ENCODE measurements at regions not wholly inside any gene's neighbourhood (a gene's known extent, or its start where the extent isn't known, plus 50 kb on each side); places are given as distances from the start of the nearest gene placed in this dataset.

DNA sequence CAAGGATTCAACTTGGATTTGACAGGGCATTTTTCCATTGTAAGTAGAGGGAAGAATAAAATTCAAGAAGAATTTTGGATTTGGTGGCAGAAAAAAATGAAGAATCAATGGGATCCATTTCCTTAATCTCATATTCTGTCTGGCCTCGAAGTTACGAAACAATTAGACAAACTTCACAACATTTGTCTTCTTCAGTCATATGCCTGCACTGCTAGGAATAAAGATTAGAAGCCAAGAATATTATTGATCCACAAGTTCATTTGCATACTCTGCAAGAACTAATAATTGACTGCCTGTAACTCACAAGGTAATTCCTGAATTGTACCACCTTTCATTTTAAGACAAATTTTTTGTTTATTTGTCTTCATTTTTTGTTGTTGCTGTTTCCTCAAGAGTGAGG is 486.2 kb downstream of the HAO1 start (continued):
- TF ChIP-seq JUNB (IDR thresholded peaks at IDR 0.05) = no peak

- peak; percentile 84 for TF ChIP-seq MAFK (IDR thresholded peaks at IDR 0.05; ENCODE audit: partially characterized antibody)
- no peak for TF ChIP-seq ZC3H11A (IDR thresholded peaks at IDR 0.05)
- WGBS (ENCODE audit: missing lambda C conversion rate) = 34% methylated on average over 3 of the region's 3 CpGs
- CTCF ChIA-PET = no interaction called here
- Histone ChIP-seq H3K9me3 (peaks cover 2% of the 10 kb centered on the region; the same call in 1 of the 3 replicates), H3K4me3 (no peak overlapping the region), H3K4me2 (no peak overlapping the region), H3K4me1 (no peaks in the 10 kb centered on the region), H3K27ac (no peak overlapping the region)
- DNase-seq (ENCODE audit: low read depth in 1 of 2, low spot score in 1 of 2) = no peak
- POLR2A ChIA-PET = no interaction called here
- ATAC-seq = no peak
- FAIRE-seq = no peak
Observed at GRCh38 chr20:7458459-7458858, 481.8 kb downstream of the HAO1 start.

GRCh38 chr20:7459083-7459482 is 481.2 kb downstream of the HAO1 start:
- ATAC-seq = no peak
- TF ChIP-seq EP300 (IDR thresholded peaks at IDR 0.05) (no peak), SREBF2 (IDR thresholded peaks at IDR 0.05) (no peak), RFX5 (IDR thresholded peaks at IDR 0.05) (no peak), HDAC2 (IDR thresholded peaks at IDR 0.05) (no peak), ELK1 (IDR thresholded peaks at IDR 0.05; ENCODE audit: low read depth, low read length) (no peak), EHF (CRISPR knock-in tag; IDR thresholded peaks at IDR 0.05) (no peak), HES2 (IDR thresholded peaks at IDR 0.05) (no peak), KDM1A (IDR thresholded peaks at IDR 0.05; ENCODE audit: low read depth) (no peak), TP53 (CRISPR knock-in tag; IDR thresholded peaks at IDR 0.05) (no peak), POLR2A (IDR thresholded peaks at IDR 0.05; ENCODE audit: low read length) (no peak), CBX8 (IDR thresholded peaks at IDR 0.05) (no peak), JUNB (IDR thresholded peaks at IDR 0.05) (no peak), HOXB13 (CRISPR knock-in tag; IDR thresholded peaks at IDR 0.05; ENCODE audit: low read depth) (no peak), RAD21 (conservative IDR thresholded peaks at IDR 0.05 in 1 of 2, IDR thresholded peaks at IDR 0.05 in 1 of 2) (no peak), CBX2 (IDR thresholded peaks at IDR 0.05; ENCODE audit: borderline replicate concordance, low read depth) (no peak), RARB (CRISPR knock-in tag; IDR thresholded peaks at IDR 0.05) (no peak), REST (IDR thresholded peaks at IDR 0.05) (no peak), NPAS2 (CRISPR knock-in tag; IDR thresholded peaks at IDR 0.05; ENCODE audit: borderline replicate concordance) (no peak), JUN (IDR thresholded peaks at IDR 0.05) (no peak)
- TF ChIP-seq, protein P1, sequence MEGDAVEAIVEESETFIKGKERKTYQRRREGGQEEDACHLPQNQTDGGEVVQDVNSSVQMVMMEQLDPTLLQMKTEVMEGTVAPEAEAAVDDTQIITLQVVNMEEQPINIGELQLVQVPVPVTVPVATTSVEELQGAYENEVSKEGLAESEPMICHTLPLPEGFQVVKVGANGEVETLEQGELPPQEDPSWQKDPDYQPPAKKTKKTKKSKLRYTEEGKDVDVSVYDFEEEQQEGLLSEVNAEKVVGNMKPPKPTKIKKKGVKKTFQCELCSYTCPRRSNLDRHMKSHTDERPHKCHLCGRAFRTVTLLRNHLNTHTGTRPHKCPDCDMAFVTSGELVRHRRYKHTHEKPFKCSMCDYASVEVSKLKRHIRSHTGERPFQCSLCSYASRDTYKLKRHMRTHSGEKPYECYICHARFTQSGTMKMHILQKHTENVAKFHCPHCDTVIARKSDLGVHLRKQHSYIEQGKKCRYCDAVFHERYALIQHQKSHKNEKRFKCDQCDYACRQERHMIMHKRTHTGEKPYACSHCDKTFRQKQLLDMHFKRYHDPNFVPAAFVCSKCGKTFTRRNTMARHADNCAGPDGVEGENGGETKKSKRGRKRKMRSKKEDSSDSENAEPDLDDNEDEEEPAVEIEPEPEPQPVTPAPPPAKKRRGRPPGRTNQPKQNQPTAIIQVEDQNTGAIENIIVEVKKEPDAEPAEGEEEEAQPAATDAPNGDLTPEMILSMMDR (IDR thresholded peaks at IDR 0.05) = no peak

More at GRCh38 chr20:7459083-7459482, 481.2 kb downstream of the HAO1 start:
- Histone ChIP-seq H3K9me3 (peaks cover 2% of the 10 kb centered on the region; the same call in 1 of the 3 replicates), H3K27ac (no peak overlapping the region), H3K4me2 (no peak overlapping the region), H3K4me1 (no peaks in the 10 kb centered on the region), H3K4me3 (no peak overlapping the region)
- FAIRE-seq = no peak
- 14% methylated on average over 1 of the region's 1 CpG for WGBS (ENCODE audit: missing lambda C conversion rate)
- POLR2A ChIA-PET = no interaction called here
- DNase-seq (ENCODE audit: low read depth in 1 of 2, low spot score in 1 of 2) = no peak
- CTCF ChIA-PET = no interaction called here

Data from A549 (cell line).